IMR-90 (cell line): ENCODE measurements at regions not wholly inside any gene's neighbourhood (a gene's known extent, or its start where the extent isn't known, plus 50 kb on each side); places are given as distances from the start of the nearest gene placed in this dataset.

ENCODE experiments used
- ATAC-seq: fragments of 200-7000 bp; cut with Tn5 transposase; 2 replicates; pipeline ENCODE4 v1.9.1; 2020; ENCODE audit warnings: low read depth, mild to moderate bottlenecking, moderate library complexity
- BruUV-seq: library from RNA; stranded (reverse); fragments of 400-500 nt; replicated peaks from 2 replicates; lab custom pipeline; 2021; lab: Mats Ljungman, UMichigan
- CTCF ChIA-PET: fragments of 300-600 bp; formaldehyde crosslinking; extraction: SDS; loops from one replicate; lab custom pipeline; 2021; ENCODE audit warnings: antibody characterized with exemption; lab: Yijun Ruan, JAX
- POLR2A ChIA-PET: fragments of 300-600 bp; sonication (Branson Sonifier 250); formaldehyde crosslinking; loops from one replicate; lab custom pipeline; 2022; ENCODE audit warnings: antibody characterized with exemption; ENCODE audit not compliant: unreplicated experiment; lab: Charles Lee
- DNase-seq: peaks from one replicate; pipeline ENCODE4 v3.0.0; 2013
- H2AFZ ChIP-seq: replicated peaks from 2 replicates; pipeline ENCODE3; 2013; ENCODE audit warnings: low read length, mild to moderate bottlenecking; ENCODE audit not compliant: poor library complexity
- H2AK5ac ChIP-seq: 2 replicates; pipeline ENCODE4 v1.6.1; 2013; ENCODE audit warnings: low read depth, low read length, inconsistent platforms
- H2AK9ac ChIP-seq: replicated peaks from 2 replicates; pipeline ENCODE3; 2013; ENCODE audit warnings: mild to moderate bottlenecking, low read depth, low read length, moderate library complexity; ENCODE audit not compliant: poor library complexity
- H2BK120ac ChIP-seq: 2 replicates; pipeline ENCODE4 v1.6.1; 2013; ENCODE audit warnings: low read depth, low read length, inconsistent platforms
- H2BK15ac ChIP-seq: 3 replicates; pipeline ENCODE4 v1.6.1; 2013; ENCODE audit warnings: low read depth, low read length, inconsistent platforms
- H2BK20ac ChIP-seq: 2 replicates; pipeline ENCODE4 v1.6.1; 2013; ENCODE audit warnings: low read depth, mild to moderate bottlenecking, inconsistent platforms, low read length, moderate library complexity
- H2BK5ac ChIP-seq: 2 replicates; pipeline ENCODE4 v1.6.1; 2013; ENCODE audit warnings: mild to moderate bottlenecking, low read depth, low read length, inconsistent platforms; ENCODE audit not compliant: poor library complexity, severe bottlenecking
- H3K14ac ChIP-seq: replicated peaks from 2 replicates; pipeline ENCODE4 v1.6.1; 2013; ENCODE audit warnings: low read depth, low read length, inconsistent platforms
- H3K18ac ChIP-seq: 2 replicates; pipeline ENCODE4 v1.6.1; 2013; ENCODE audit warnings: low read depth, low read length, control low read depth
- H3K23ac ChIP-seq: 2 replicates; pipeline ENCODE4 v1.6.1; 2013; ENCODE audit warnings: low read depth, low read length, inconsistent platforms
- H3K27ac ChIP-seq: 2 replicates; pipeline ENCODE4 v1.5.1; 2013; ENCODE audit warnings: mild to moderate bottlenecking, control low read depth, low read length; ENCODE audit not compliant: insufficient read depth
- H3K27me3 ChIP-seq: 2 replicates; pipeline ENCODE4 v1.6.1; 2013; ENCODE audit warnings: low read length; ENCODE audit not compliant: control insufficient read depth, insufficient read depth
- H3K36me3 ChIP-seq: 2 replicates; pipeline ENCODE4 v1.6.1; 2013; ENCODE audit warnings: low read length, mixed read lengths; ENCODE audit not compliant: control insufficient read depth, insufficient read depth
- H3K4ac ChIP-seq: 2 replicates; pipeline ENCODE4 v1.6.1; 2013; ENCODE audit warnings: low read depth, low read length, inconsistent platforms
- H3K4me1 ChIP-seq: 2 replicates; pipeline ENCODE4 v1.6.1; 2013; ENCODE audit warnings: low read length, mixed read lengths; ENCODE audit not compliant: control insufficient read depth, insufficient read depth
- H3K4me2 ChIP-seq: 2 replicates; pipeline ENCODE4 v1.6.1; 2013; ENCODE audit warnings: low read depth, mild to moderate bottlenecking, control low read depth, low read length, moderate library complexity
- H3K4me3 ChIP-seq: 2 replicates; pipeline ENCODE4 v1.5.1; 2013; ENCODE audit warnings: low read depth, mild to moderate bottlenecking, control low read depth, low read length, moderate library complexity; ENCODE audit not compliant: insufficient read depth
- H3K56ac ChIP-seq: 2 replicates; pipeline ENCODE4 v1.6.1; 2013; ENCODE audit warnings: low read length, inconsistent platforms; ENCODE audit not compliant: insufficient read depth; ENCODE audit errors: extremely low read depth
- H3K79me1 ChIP-seq, 2 experiments: 2 replicates each; pipeline ENCODE4 v1.6.1; 2013; ENCODE audit warnings: low read length in 2 of 2, inconsistent platforms in 1 of 2, low read depth in 1 of 2
- H3K9ac ChIP-seq: 2 replicates; pipeline ENCODE4 v1.6.1; 2013; ENCODE audit warnings: low read depth, low read length, control low read depth
- H3K9me1 ChIP-seq: 2 replicates; pipeline ENCODE4 v1.6.1; 2013; ENCODE audit warnings: low read length, inconsistent platforms; ENCODE audit not compliant: insufficient read depth
- H3K9me3 ChIP-seq: 2 replicates; pipeline ENCODE4 v1.6.1; 2013; ENCODE audit warnings: low read length; ENCODE audit not compliant: control insufficient read depth, insufficient read depth
- H4K20me1 ChIP-seq: 2 replicates; pipeline ENCODE4 v1.6.1; 2013; ENCODE audit warnings: low read length, inconsistent platforms; ENCODE audit not compliant: insufficient read depth
- H4K5ac ChIP-seq: 2 replicates; pipeline ENCODE4 v1.6.1; 2013; ENCODE audit warnings: mild to moderate bottlenecking, low read depth, low read length, control low read depth
- H4K8ac ChIP-seq, 2 experiments: 2 replicates each; pipeline ENCODE4 v1.6.1; 2013; ENCODE audit warnings: low read depth in 2 of 2, low read length in 2 of 2, control low read depth in 1 of 2, inconsistent platforms in 1 of 2
- H4K91ac ChIP-seq: 2 replicates; pipeline ENCODE4 v1.6.1; 2013; ENCODE audit warnings: low read depth, low read length, inconsistent platforms; ENCODE audit not compliant: insufficient read depth
- ELK1 ChIP-seq: fragments of 150-350 bp; IDR thresholded peaks from 2 replicates; pipeline ENCODE4 v1.6.1; 2016; ENCODE audit warnings: low read depth, mild to moderate bottlenecking, low read length, moderate library complexity, borderline replicate concordance
- WGBS, 2 experiments: methylation state at CpG; one replicate each; pipeline versions ENCODE4 v1.1.5 to v1.1.7; 2013; ENCODE audit warnings: missing lambda C conversion rate in 2 of 2; ENCODE audit not compliant: insufficient read length in 1 of 2; ENCODE audit errors: extremely low coverage in 2 of 2; 5-methylcytosine and 5-hydroxymethylcytosine counted together
- dilution Hi-C: fragments of 300-500 bp; cut with HindIII; formaldehyde crosslinking; loops from one replicate; pipeline ENCODE4 v1.14.3; 2018; ENCODE audit warnings: low sequenced_read_pairs; ENCODE audit not compliant: unreplicated experiment
- in situ Hi-C: fragments of 300-500 bp; cut with MboI; formaldehyde crosslinking; loops from 3 replicates; pipeline ENCODE4 v1.14.3; 2019; ENCODE audit warnings: low sequenced_read_pairs, inconsistent platforms, mixed read lengths
- intact Hi-C: fragments of 100-400 bp; cut with micrococcal nuclease; formaldehyde crosslinking; loops from 2 replicates; pipeline ENCODE4 v1.10.0; 2022

- dilution Hi-C loops (no loop called here), intact Hi-C loops (no loop called here), in situ Hi-C loops (no loop called here)
- no peak overlapping the region for H2AK9ac ChIP-seq
- DNase-seq (no peak), ATAC-seq (no peak)
- H3K23ac ChIP-seq = no peak overlapping the region
- peak overlapping the region; percentile 51; the same call in 1 of the 2 replicates for H2AK5ac ChIP-seq
- WGBS, 2 experiments = no CpG with 5 or more reads among the region's 8 CpGs
- BruUV-seq = no TSS peak
- no peak overlapping the region for H4K5ac ChIP-seq
- ChIA-PET CTCF (no interaction called here), POLR2A (no interaction called here)
- no peaks in the 10 kb centered on the region for H3K9me3 ChIP-seq
- H3K27ac ChIP-seq = no peak overlapping the region
- H3K79me1 ChIP-seq = no peaks in the 10 kb centered on the region
- H3K4me3 ChIP-seq = no peak overlapping the region
- H2BK120ac ChIP-seq = no peak overlapping the region
- H2BK15ac ChIP-seq = no peak overlapping the region
- no peaks in the 10 kb centered on the region for H4K20me1 ChIP-seq
- H3K4me2 ChIP-seq = no peak overlapping the region
- no peak overlapping the region for H3K56ac ChIP-seq
- no peak overlapping the region for H2BK20ac ChIP-seq
- no peaks in the 10 kb centered on the region for H3K36me3 ChIP-seq
- H2AFZ ChIP-seq = peak overlapping the region; percentile 64
- H4K8ac ChIP-seq = no peak overlapping the region; a peak in 1 of 4 replicates
- no peak for TF ChIP-seq ELK1
- H3K14ac ChIP-seq = no peak overlapping the region
- no peaks in the 10 kb centered on the region; the same call in 1 of the 2 replicates for H3K4me1 ChIP-seq
- H3K4ac ChIP-seq = no peak overlapping the region
- no peaks in the 10 kb centered on the region for H3K9me1 ChIP-seq
- H3K27me3 ChIP-seq = no peaks in the 10 kb centered on the region
- no peak overlapping the region for H3K9ac ChIP-seq
- no peak overlapping the region; the same call in 1 of the 2 replicates for H3K18ac ChIP-seq
- H4K91ac ChIP-seq = peak overlapping the region; percentile 14; the same call in 1 of the 2 replicates
- H2BK5ac ChIP-seq = no peak overlapping the region
Observed at GRCh38 chr2:215498431-215498830, 62.6 kb upstream of the FN1 start.
